ENCODE measurements at regions not wholly inside any gene's neighbourhood (a gene's known extent, or its start where the extent isn't known, plus 50 kb on each side); places are given as distances from the start of the nearest gene placed in this dataset.

DNA sequence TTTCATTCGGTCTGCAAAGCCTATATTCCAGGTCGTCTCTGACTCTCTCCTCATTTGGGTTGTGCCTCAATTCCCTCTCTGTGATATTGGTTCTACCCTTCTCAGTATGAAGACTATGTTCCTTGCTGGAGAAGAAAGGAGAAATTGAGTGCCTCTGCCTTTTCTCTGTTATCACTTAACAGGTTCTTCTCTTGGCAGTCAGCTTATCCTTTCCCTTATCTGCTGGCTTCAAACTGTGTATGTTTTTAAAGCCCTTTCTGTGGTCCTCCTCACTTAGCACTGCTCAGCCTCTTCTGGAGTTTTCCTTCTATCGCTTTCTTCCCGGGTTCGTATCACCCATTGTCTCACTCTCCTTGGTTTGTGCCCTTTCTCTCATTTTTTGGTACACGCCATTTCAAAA lies 65.3 kb upstream of the FSTL1 start:
- Histone ChIP-seq H3K27ac (ENCODE audit: insufficient read length, low read depth, low read length) (no peak overlapping the region), H3T11ph (ENCODE audit: low read length) (no peak overlapping the region), H2AFZ (ENCODE audit: low read length) (no peak overlapping the region), H3K27me3 (ENCODE audit: insufficient read depth, low read length) (no peaks in the 10 kb centered on the region), H2BK5ac (ENCODE audit: insufficient read length, low read length) (no peak overlapping the region), H3K23me2 (ENCODE audit: insufficient read length, low read depth, low read length, poor library complexity, severe bottlenecking) (no peaks in the 10 kb centered on the region), H4K5ac (ENCODE audit: insufficient read length, low read depth, low read length) (no peak overlapping the region), H2AK5ac (ENCODE audit: insufficient read length, low read length) (no peak overlapping the region), H2BK12ac (ENCODE audit: insufficient read length, low read depth, low read length) (no peak overlapping the region), H3K9ac (ENCODE audit: extremely low read depth, insufficient read length, low read length) (no peak overlapping the region), H4K91ac (ENCODE audit: insufficient read length, low read depth, low read length) (no peak overlapping the region), H3K56ac (ENCODE audit: insufficient read length, low read depth, low read length) (no peak overlapping the region), H3K23ac (ENCODE audit: insufficient read length, low read depth, low read length) (no peak overlapping the region), H3K79me2 (ENCODE audit: insufficient read depth, low read length) (no peaks in the 10 kb centered on the region), H3K14ac (ENCODE audit: insufficient read depth, low read length) (no peak overlapping the region), H3K4me1 (ENCODE audit: insufficient read depth, low read length) (no peaks in the 10 kb centered on the region), H2BK120ac (ENCODE audit: low read depth, low read length, poor library complexity, severe bottlenecking) (no peak overlapping the region), H3K18ac (ENCODE audit: insufficient read length, low read depth, low read length) (no peak overlapping the region), H4K20me1 (ENCODE audit: control insufficient read depth, insufficient read depth, insufficient read length) (no peaks in the 10 kb centered on the region), H2BK15ac (ENCODE audit: low read depth, low read length) (no peak overlapping the region), H3K9me3 (ENCODE audit: control insufficient read depth, low read depth, low read length) (no peaks in the 10 kb centered on the region), H2BK20ac (ENCODE audit: low read depth, low read length, poor library complexity, severe bottlenecking) (no peak overlapping the region), H3K79me1 (ENCODE audit: insufficient read depth, low read depth, low read length, poor library complexity, severe bottlenecking) (no peaks in the 10 kb centered on the region), H3K4ac (ENCODE audit: low read depth, low read length) (no peak overlapping the region), H3K4me2 (ENCODE audit: insufficient read depth, insufficient read length, low read length) (no peak overlapping the region), H4K8ac (replicated peaks; ENCODE audit: insufficient read length, low read depth, low read length) (no peak overlapping the region)
- TF ChIP-seq, protein P1, sequence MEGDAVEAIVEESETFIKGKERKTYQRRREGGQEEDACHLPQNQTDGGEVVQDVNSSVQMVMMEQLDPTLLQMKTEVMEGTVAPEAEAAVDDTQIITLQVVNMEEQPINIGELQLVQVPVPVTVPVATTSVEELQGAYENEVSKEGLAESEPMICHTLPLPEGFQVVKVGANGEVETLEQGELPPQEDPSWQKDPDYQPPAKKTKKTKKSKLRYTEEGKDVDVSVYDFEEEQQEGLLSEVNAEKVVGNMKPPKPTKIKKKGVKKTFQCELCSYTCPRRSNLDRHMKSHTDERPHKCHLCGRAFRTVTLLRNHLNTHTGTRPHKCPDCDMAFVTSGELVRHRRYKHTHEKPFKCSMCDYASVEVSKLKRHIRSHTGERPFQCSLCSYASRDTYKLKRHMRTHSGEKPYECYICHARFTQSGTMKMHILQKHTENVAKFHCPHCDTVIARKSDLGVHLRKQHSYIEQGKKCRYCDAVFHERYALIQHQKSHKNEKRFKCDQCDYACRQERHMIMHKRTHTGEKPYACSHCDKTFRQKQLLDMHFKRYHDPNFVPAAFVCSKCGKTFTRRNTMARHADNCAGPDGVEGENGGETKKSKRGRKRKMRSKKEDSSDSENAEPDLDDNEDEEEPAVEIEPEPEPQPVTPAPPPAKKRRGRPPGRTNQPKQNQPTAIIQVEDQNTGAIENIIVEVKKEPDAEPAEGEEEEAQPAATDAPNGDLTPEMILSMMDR (conservative IDR thresholded peaks at IDR 0.05) = no peak
- no peak overlapping the region; a peak in 1 of 7 replicates for H3K27ac Mint-ChIP-seq
- H3K4me3 Mint-ChIP-seq = no peak overlapping the region
- peaks cover 0 to under 1% of the 10 kb centered on the region in 2 experiments; a peak in 1 of 4 replicates for H3K4me1 Mint-ChIP-seq
- peaks cover 6% of the 10 kb centered on the region for H3K27me3 Mint-ChIP-seq (ENCODE audit: low read depth)
- H3K9me3 Mint-ChIP-seq = peaks cover 0 to 7% of the 10 kb centered on the region in 2 experiments; a peak in 2 of 5 replicates
- H3K36me3 Mint-ChIP-seq (ENCODE audit: insufficient read depth in 1 of 3, low read depth in 3 of 3) = peaks cover 0 to 4% (median 1%) of the 10 kb centered on the region in 3 experiments; a peak in 3 of 7 replicates
- no CpG with 5 or more reads among the region's 6 CpGs for WGBS (ENCODE audit: extremely low coverage, insufficient read length, low lambda C conversion rate)
- no peak for DNase-seq

All from H9 (cell line).